WTC11 (cell line): ENCODE measurements at regions not wholly inside any gene's neighbourhood (a gene's known extent, or its start where the extent isn't known, plus 50 kb on each side); places are given as distances from the start of the nearest gene placed in this dataset.

Experiments used
- CBFB ChIP-seq: sonication (generic); formaldehyde crosslinking; IDR thresholded peaks from 2 replicates; pipeline ENCODE4 v1.8.1; 2022; ENCODE audit warnings: mild to moderate bottlenecking, low read depth, missing genetic modification reagents
- FOXJ3 ChIP-seq: sonication (generic); formaldehyde crosslinking; IDR thresholded peaks from 2 replicates; pipeline ENCODE4 v1.9.0; 2021; ENCODE audit warnings: missing genetic modification reagents, mild to moderate bottlenecking, borderline replicate concordance
- IRF2 ChIP-seq: sonication (generic); formaldehyde crosslinking; IDR thresholded peaks from 2 replicates; pipeline ENCODE4 v1.8.0; 2022; ENCODE audit warnings: low read depth, missing genetic modification reagents, borderline replicate concordance
- JUN ChIP-seq: sonication (generic); formaldehyde crosslinking; IDR thresholded peaks from 2 replicates; pipeline ENCODE4 v1.8.0; 2023; ENCODE audit warnings: mild to moderate bottlenecking, missing genetic modification reagents
- NR3C1 ChIP-seq: sonication (generic); formaldehyde crosslinking; conservative IDR thresholded peaks from 2 replicates; pipeline ENCODE4 v1.8.1; 2023; ENCODE audit warnings: low read depth, mild to moderate bottlenecking, missing genetic modification reagents
- SOX15 ChIP-seq: fragments of 250-450 bp; sonication (Bioruptor Pico); IDR thresholded peaks from 2 replicates; pipeline ENCODE4 v1.9.0; 2021; ENCODE audit warnings: mild to moderate bottlenecking
- SP1 ChIP-seq: sonication (generic); formaldehyde crosslinking; conservative IDR thresholded peaks from 2 replicates; pipeline ENCODE4 v1.8.1; 2022; ENCODE audit warnings: missing genetic modification reagents
- TEAD4 ChIP-seq: sonication (generic); formaldehyde crosslinking; IDR thresholded peaks from 2 replicates; pipeline ENCODE4 v1.8.0; 2022; ENCODE audit warnings: mild to moderate bottlenecking, missing genetic modification reagents
- TF ChIP-seq, protein P1 (sequence below): sonication (generic); formaldehyde crosslinking; IDR thresholded peaks from 2 replicates; pipeline ENCODE4 v1.8.0; 2022; ENCODE audit warnings: mild to moderate bottlenecking, missing genetic modification reagents
- TF ChIP-seq, protein P2 (sequence below): fragments of 200-600 bp; IDR thresholded peaks from 2 replicates; pipeline ENCODE4 v1.8.0; 2022; ENCODE audit warnings: antibody characterized with exemption
- TF ChIP-seq, protein P3 (sequence below): sonication (generic); formaldehyde crosslinking; IDR thresholded peaks from 2 replicates; pipeline ENCODE4 v1.8.1; 2023; ENCODE audit warnings: mild to moderate bottlenecking, missing genetic modification reagents, moderate library complexity
- TF ChIP-seq, protein P4 (sequence below): sonication (generic); formaldehyde crosslinking; IDR thresholded peaks from 2 replicates; pipeline ENCODE4 v1.8.1; 2023; ENCODE audit warnings: mild to moderate bottlenecking, missing genetic modification reagents
- TF ChIP-seq, protein P5 (sequence below): sonication (generic); formaldehyde crosslinking; IDR thresholded peaks from 2 replicates; pipeline ENCODE4 v1.8.1; 2022; ENCODE audit warnings: low read depth, mild to moderate bottlenecking, moderate library complexity, missing genetic modification reagents, borderline replicate concordance
- TF ChIP-seq, protein P6 (sequence below): sonication (generic); formaldehyde crosslinking; IDR thresholded peaks from 2 replicates; pipeline ENCODE4 v1.8.1; 2023; ENCODE audit warnings: mild to moderate bottlenecking, missing genetic modification reagents

DNA sequence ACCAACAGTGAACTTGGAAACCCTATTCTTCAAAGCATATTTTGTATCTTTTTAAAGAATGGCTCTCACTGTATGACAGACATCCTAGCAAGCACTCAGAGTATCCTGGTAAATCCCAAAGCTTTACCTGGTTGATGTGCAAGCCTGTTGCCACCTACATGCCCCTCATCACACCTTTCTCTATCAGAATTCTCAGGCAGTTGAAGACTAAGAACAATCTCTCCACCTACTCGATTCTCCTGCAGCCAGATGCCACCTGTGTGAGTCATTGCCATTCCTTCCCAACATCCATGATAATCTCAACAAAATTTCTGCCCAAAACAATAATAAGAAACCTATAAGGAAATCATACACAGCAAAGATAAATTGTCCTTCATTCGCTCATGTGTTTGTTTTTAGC, 659.8 kb downstream of the BCL11A start:
- TF ChIP-seq, protein P1, sequence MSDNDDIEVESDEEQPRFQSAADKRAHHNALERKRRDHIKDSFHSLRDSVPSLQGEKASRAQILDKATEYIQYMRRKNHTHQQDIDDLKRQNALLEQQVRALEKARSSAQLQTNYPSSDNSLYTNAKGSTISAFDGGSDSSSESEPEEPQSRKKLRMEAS, result no peak
- TF ChIP-seq TEAD4 (CRISPR knock-in tag) (no peak), FOXJ3 (CRISPR knock-in tag) (no peak), CBFB (CRISPR knock-in tag) (no peak), NR3C1 (CRISPR knock-in tag) (no peak), JUN (CRISPR knock-in tag) (no peak), SOX15 (CRISPR knock-in tag) (no peak), SP1 (CRISPR knock-in tag) (no peak), IRF2 (no peak)
- TF ChIP-seq, protein P2, sequence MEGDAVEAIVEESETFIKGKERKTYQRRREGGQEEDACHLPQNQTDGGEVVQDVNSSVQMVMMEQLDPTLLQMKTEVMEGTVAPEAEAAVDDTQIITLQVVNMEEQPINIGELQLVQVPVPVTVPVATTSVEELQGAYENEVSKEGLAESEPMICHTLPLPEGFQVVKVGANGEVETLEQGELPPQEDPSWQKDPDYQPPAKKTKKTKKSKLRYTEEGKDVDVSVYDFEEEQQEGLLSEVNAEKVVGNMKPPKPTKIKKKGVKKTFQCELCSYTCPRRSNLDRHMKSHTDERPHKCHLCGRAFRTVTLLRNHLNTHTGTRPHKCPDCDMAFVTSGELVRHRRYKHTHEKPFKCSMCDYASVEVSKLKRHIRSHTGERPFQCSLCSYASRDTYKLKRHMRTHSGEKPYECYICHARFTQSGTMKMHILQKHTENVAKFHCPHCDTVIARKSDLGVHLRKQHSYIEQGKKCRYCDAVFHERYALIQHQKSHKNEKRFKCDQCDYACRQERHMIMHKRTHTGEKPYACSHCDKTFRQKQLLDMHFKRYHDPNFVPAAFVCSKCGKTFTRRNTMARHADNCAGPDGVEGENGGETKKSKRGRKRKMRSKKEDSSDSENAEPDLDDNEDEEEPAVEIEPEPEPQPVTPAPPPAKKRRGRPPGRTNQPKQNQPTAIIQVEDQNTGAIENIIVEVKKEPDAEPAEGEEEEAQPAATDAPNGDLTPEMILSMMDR, result no peak
- TF ChIP-seq, protein P3, sequence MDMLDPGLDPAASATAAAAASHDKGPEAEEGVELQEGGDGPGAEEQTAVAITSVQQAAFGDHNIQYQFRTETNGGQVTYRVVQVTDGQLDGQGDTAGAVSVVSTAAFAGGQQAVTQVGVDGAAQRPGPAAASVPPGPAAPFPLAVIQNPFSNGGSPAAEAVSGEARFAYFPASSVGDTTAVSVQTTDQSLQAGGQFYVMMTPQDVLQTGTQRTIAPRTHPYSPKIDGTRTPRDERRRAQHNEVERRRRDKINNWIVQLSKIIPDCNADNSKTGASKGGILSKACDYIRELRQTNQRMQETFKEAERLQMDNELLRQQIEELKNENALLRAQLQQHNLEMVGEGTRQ, result no peak
- TF ChIP-seq, protein P4, sequence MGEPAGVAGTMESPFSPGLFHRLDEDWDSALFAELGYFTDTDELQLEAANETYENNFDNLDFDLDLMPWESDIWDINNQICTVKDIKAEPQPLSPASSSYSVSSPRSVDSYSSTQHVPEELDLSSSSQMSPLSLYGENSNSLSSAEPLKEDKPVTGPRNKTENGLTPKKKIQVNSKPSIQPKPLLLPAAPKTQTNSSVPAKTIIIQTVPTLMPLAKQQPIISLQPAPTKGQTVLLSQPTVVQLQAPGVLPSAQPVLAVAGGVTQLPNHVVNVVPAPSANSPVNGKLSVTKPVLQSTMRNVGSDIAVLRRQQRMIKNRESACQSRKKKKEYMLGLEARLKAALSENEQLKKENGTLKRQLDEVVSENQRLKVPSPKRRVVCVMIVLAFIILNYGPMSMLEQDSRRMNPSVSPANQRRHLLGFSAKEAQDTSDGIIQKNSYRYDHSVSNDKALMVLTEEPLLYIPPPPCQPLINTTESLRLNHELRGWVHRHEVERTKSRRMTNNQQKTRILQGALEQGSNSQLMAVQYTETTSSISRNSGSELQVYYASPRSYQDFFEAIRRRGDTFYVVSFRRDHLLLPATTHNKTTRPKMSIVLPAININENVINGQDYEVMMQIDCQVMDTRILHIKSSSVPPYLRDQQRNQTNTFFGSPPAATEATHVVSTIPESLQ (CRISPR knock-in tag), result no peak
- TF ChIP-seq, protein P5, sequence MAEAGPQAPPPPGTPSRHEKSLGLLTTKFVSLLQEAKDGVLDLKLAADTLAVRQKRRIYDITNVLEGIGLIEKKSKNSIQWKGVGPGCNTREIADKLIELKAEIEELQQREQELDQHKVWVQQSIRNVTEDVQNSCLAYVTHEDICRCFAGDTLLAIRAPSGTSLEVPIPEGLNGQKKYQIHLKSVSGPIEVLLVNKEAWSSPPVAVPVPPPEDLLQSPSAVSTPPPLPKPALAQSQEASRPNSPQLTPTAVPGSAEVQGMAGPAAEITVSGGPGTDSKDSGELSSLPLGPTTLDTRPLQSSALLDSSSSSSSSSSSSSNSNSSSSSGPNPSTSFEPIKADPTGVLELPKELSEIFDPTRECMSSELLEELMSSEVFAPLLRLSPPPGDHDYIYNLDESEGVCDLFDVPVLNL, result no peak
- TF ChIP-seq, protein P6, sequence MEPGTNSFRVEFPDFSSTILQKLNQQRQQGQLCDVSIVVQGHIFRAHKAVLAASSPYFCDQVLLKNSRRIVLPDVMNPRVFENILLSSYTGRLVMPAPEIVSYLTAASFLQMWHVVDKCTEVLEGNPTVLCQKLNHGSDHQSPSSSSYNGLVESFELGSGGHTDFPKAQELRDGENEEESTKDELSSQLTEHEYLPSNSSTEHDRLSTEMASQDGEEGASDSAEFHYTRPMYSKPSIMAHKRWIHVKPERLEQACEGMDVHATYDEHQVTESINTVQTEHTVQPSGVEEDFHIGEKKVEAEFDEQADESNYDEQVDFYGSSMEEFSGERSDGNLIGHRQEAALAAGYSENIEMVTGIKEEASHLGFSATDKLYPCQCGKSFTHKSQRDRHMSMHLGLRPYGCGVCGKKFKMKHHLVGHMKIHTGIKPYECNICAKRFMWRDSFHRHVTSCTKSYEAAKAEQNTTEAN (CRISPR knock-in tag), result no peak
